ENCODE measurements at regions not wholly inside any gene's neighbourhood (a gene's known extent, or its start where the extent isn't known, plus 50 kb on each side); places are given as distances from the start of the nearest gene placed in this dataset.
"Not testable (repeated sequence)": the region's sequence is repeated elsewhere in the genome, so short reads cannot be mapped to it uniquely, and the experiment has no call there.

GRCh38 chr16:16448423-16448822 is 69.5 kb downstream of the NPIPA7 start:
- H3K36me3 ChIP-seq (ENCODE audit: insufficient read depth, low read length); H3K4me3 Mint-ChIP-seq; H3K4me3 ChIP-seq (ENCODE audit: low read length); H3K4me1 ChIP-seq (ENCODE audit: insufficient read depth, low read length); H3K4me1 Mint-ChIP-seq; DNase-seq; H3K27me3 ChIP-seq (ENCODE audit: insufficient read depth, low read length, poor library complexity, severe bottlenecking); H3K27ac Mint-ChIP-seq; POLR2A ChIA-PET; H3K27me3 Mint-ChIP-seq; H3K9me3 Mint-ChIP-seq; H3K36me3 Mint-ChIP-seq; CTCF ChIA-PET; H3K27ac ChIP-seq (ENCODE audit: low read depth, low read length); H3K9me3 ChIP-seq (ENCODE audit: low read length): not testable (repeated sequence)

- H3K9me3 ChIP-seq (ENCODE audit: low read length); H3K27ac Mint-ChIP-seq; H3K36me3 Mint-ChIP-seq; H3K4me1 ChIP-seq (ENCODE audit: insufficient read depth, low read length); H3K27me3 Mint-ChIP-seq; H3K9me3 Mint-ChIP-seq; H3K4me3 ChIP-seq (ENCODE audit: low read length); CTCF ChIA-PET; H3K27me3 ChIP-seq (ENCODE audit: insufficient read depth, low read length, poor library complexity, severe bottlenecking); H3K4me3 Mint-ChIP-seq; POLR2A ChIA-PET; DNase-seq; H3K4me1 Mint-ChIP-seq; H3K27ac ChIP-seq (ENCODE audit: low read depth, low read length); H3K36me3 ChIP-seq (ENCODE audit: insufficient read depth, low read length): not testable (repeated sequence)
These were observed 70.8 kb downstream of the NPIPA7 start for GRCh38 chr16:16449712-16450237.

- H3K9me3 ChIP-seq (ENCODE audit: low read length); H3K4me1 ChIP-seq (ENCODE audit: insufficient read depth, low read length); POLR2A ChIA-PET; H3K4me1 Mint-ChIP-seq; H3K9me3 Mint-ChIP-seq; H3K4me3 Mint-ChIP-seq; H3K27ac Mint-ChIP-seq; H3K36me3 ChIP-seq (ENCODE audit: insufficient read depth, low read length); CTCF ChIA-PET; DNase-seq; H3K27me3 Mint-ChIP-seq; H3K4me3 ChIP-seq (ENCODE audit: low read length); H3K27me3 ChIP-seq (ENCODE audit: insufficient read depth, low read length, poor library complexity, severe bottlenecking); H3K36me3 Mint-ChIP-seq; H3K27ac ChIP-seq (ENCODE audit: low read depth, low read length): not testable (repeated sequence)
These were observed 72.9 kb downstream of the NPIPA7 start for GRCh38 chr16:16451721-16452410.

GRCh38 chr16:16458579-16458978 is 79.6 kb downstream of the NPIPA7 start:
- H3K27ac ChIP-seq (ENCODE audit: low read depth, low read length); H3K9me3 Mint-ChIP-seq; H3K36me3 Mint-ChIP-seq; H3K4me3 ChIP-seq (ENCODE audit: low read length); H3K4me3 Mint-ChIP-seq; POLR2A ChIA-PET; H3K27me3 Mint-ChIP-seq; H3K36me3 ChIP-seq (ENCODE audit: insufficient read depth, low read length); H3K9me3 ChIP-seq (ENCODE audit: low read length); H3K27me3 ChIP-seq (ENCODE audit: insufficient read depth, low read length, poor library complexity, severe bottlenecking); H3K4me1 Mint-ChIP-seq; CTCF ChIA-PET; H3K27ac Mint-ChIP-seq; DNase-seq; H3K4me1 ChIP-seq (ENCODE audit: insufficient read depth, low read length): not testable (repeated sequence)

GRCh38 chr16:16463792-16464191 is 84.9 kb downstream of the NPIPA7 start:
- H3K4me3 Mint-ChIP-seq; H3K4me1 Mint-ChIP-seq; H3K9me3 ChIP-seq (ENCODE audit: low read length); CTCF ChIA-PET; POLR2A ChIA-PET; H3K36me3 Mint-ChIP-seq; H3K36me3 ChIP-seq (ENCODE audit: insufficient read depth, low read length); H3K4me1 ChIP-seq (ENCODE audit: insufficient read depth, low read length); H3K27ac ChIP-seq (ENCODE audit: low read depth, low read length); DNase-seq; H3K9me3 Mint-ChIP-seq; H3K27me3 ChIP-seq (ENCODE audit: insufficient read depth, low read length, poor library complexity, severe bottlenecking); H3K27ac Mint-ChIP-seq; H3K4me3 ChIP-seq (ENCODE audit: low read length); H3K27me3 Mint-ChIP-seq: not testable (repeated sequence)

- H3K36me3 Mint-ChIP-seq; H3K4me3 ChIP-seq (ENCODE audit: low read length); H3K4me1 Mint-ChIP-seq; H3K4me1 ChIP-seq (ENCODE audit: insufficient read depth, low read length); H3K9me3 ChIP-seq (ENCODE audit: low read length); H3K27ac ChIP-seq (ENCODE audit: low read depth, low read length); POLR2A ChIA-PET; H3K9me3 Mint-ChIP-seq; H3K27ac Mint-ChIP-seq; H3K36me3 ChIP-seq (ENCODE audit: insufficient read depth, low read length); H3K4me3 Mint-ChIP-seq; DNase-seq; CTCF ChIA-PET; H3K27me3 ChIP-seq (ENCODE audit: insufficient read depth, low read length, poor library complexity, severe bottlenecking); H3K27me3 Mint-ChIP-seq: not testable (repeated sequence)
These were observed 110.0 kb downstream of the NPIPA7 start for GRCh38 chr16:16488919-16489318.

- POLR2A ChIA-PET; H3K9me3 Mint-ChIP-seq; DNase-seq; H3K4me3 ChIP-seq (ENCODE audit: low read length); H3K4me1 Mint-ChIP-seq; H3K27ac Mint-ChIP-seq; H3K4me3 Mint-ChIP-seq; H3K36me3 ChIP-seq (ENCODE audit: insufficient read depth, low read length); H3K27ac ChIP-seq (ENCODE audit: low read depth, low read length); H3K27me3 ChIP-seq (ENCODE audit: insufficient read depth, low read length, poor library complexity, severe bottlenecking); H3K27me3 Mint-ChIP-seq; H3K4me1 ChIP-seq (ENCODE audit: insufficient read depth, low read length); H3K9me3 ChIP-seq (ENCODE audit: low read length); CTCF ChIA-PET; H3K36me3 Mint-ChIP-seq: not testable (repeated sequence)
These were observed 110.5 kb downstream of the NPIPA7 start for GRCh38 chr16:16489466-16489865.

GRCh38 chr16:16494114-16494513 is 115.2 kb downstream of the NPIPA7 start:
- H3K9me3 Mint-ChIP-seq; H3K36me3 ChIP-seq (ENCODE audit: insufficient read depth, low read length); DNase-seq; H3K4me1 ChIP-seq (ENCODE audit: insufficient read depth, low read length); H3K27ac ChIP-seq (ENCODE audit: low read depth, low read length); H3K27me3 ChIP-seq (ENCODE audit: insufficient read depth, low read length, poor library complexity, severe bottlenecking); H3K4me3 ChIP-seq (ENCODE audit: low read length); H3K4me3 Mint-ChIP-seq; H3K4me1 Mint-ChIP-seq; CTCF ChIA-PET; H3K27me3 Mint-ChIP-seq; H3K27ac Mint-ChIP-seq; H3K9me3 ChIP-seq (ENCODE audit: low read length); H3K36me3 Mint-ChIP-seq; POLR2A ChIA-PET: not testable (repeated sequence)

- H3K27ac ChIP-seq (ENCODE audit: low read depth, low read length); H3K27me3 Mint-ChIP-seq; H3K27ac Mint-ChIP-seq; H3K4me3 Mint-ChIP-seq; H3K27me3 ChIP-seq (ENCODE audit: insufficient read depth, low read length, poor library complexity, severe bottlenecking); DNase-seq; H3K4me3 ChIP-seq (ENCODE audit: low read length); H3K36me3 Mint-ChIP-seq; H3K9me3 ChIP-seq (ENCODE audit: low read length); H3K9me3 Mint-ChIP-seq; H3K4me1 Mint-ChIP-seq; H3K36me3 ChIP-seq (ENCODE audit: insufficient read depth, low read length); CTCF ChIA-PET; H3K4me1 ChIP-seq (ENCODE audit: insufficient read depth, low read length); POLR2A ChIA-PET: not testable (repeated sequence)
These were observed 116.1 kb downstream of the NPIPA7 start for GRCh38 chr16:16494998-16495397.

Measured in CD8-positive, alpha-beta memory T cell (primary cell).